Activated CD4-positive, alpha-beta T cell treated with anti-CD3 and anti-CD28 coated beads, Interleukin-2, Interleukin-6, amounts not matched to agents 100 ng/mL and 50 ng/mL, durations not matched to agents 16 hours and 8 hours (primary cell): ENCODE measurements at regions not wholly inside any gene's neighbourhood (a gene's known extent, or its start where the extent isn't known, plus 50 kb on each side); places are given as distances from the start of the nearest gene placed in this dataset.
"Not testable (repeated sequence)": the region's sequence is repeated elsewhere in the genome, so short reads cannot be mapped to it uniquely, and the experiment has no call there.

Source experiments
- DNase-seq: peaks from one replicate; pipeline ENCODE4 v3.0.0-alpha.2; 2020

GRCh38 chrX:112577146-112577545 is 102.6 kb downstream of the LHFPL1 start:
- DNase-seq: no peak

- DNase-seq: no peak
These were observed 108.3 kb downstream of the LHFPL1 start for GRCh38 chrX:112571388-112571787.

GRCh38 chrX:112555831-112556230 is 123.9 kb downstream of the LHFPL1 start:
- DNase-seq: no peak

- DNase-seq: no peak
These were observed 134.7 kb downstream of the LHFPL1 start for GRCh38 chrX:112545051-112545450.

- DNase-seq: no peak
These were observed 143.2 kb downstream of the LHFPL1 start for GRCh38 chrX:112536544-112536943.

- no peak for DNase-seq
These were observed 151.8 kb downstream of the LHFPL1 start for GRCh38 chrX:112527903-112528302.

- no peak for DNase-seq
These were observed 158.1 kb downstream of the LHFPL1 start for GRCh38 chrX:112521676-112522075.

- no peak for DNase-seq
These were observed 159.6 kb downstream of the LHFPL1 start for GRCh38 chrX:112520124-112520523.

- DNase-seq: no peak
These were observed 166.6 kb downstream of the LHFPL1 start for GRCh38 chrX:112513154-112513553.

- no peak for DNase-seq
These were observed 167.2 kb downstream of the LHFPL1 start for GRCh38 chrX:112512509-112512908.

GRCh38 chrX:112510629-112511028 is 169.1 kb downstream of the LHFPL1 start:
- DNase-seq: no peak

- DNase-seq: no peak
These were observed 202.1 kb downstream of the LHFPL1 start for GRCh38 chrX:112477653-112478052.

GRCh38 chrX:112473654-112474053 is 206.1 kb downstream of the LHFPL1 start:
- no peak for DNase-seq

- no peak for DNase-seq
These were observed 209.2 kb downstream of the LHFPL1 start for GRCh38 chrX:112470551-112470950.

- DNase-seq: not testable (repeated sequence)
These were observed 217.7 kb downstream of the LHFPL1 start for GRCh38 chrX:112461949-112462450.

GRCh38 chrX:112457788-112458187 is 221.9 kb downstream of the LHFPL1 start:
- DNase-seq: no peak

GRCh38 chrX:112450810-112451209 is 228.9 kb downstream of the LHFPL1 start:
- no peak for DNase-seq

GRCh38 chrX:112440277-112440676 is 239.5 kb downstream of the LHFPL1 start:
- DNase-seq: no peak

- no peak for DNase-seq
These were observed 255.6 kb downstream of the LHFPL1 start for GRCh38 chrX:112424166-112424565.

- DNase-seq: no peak
These were observed 288.4 kb downstream of the LHFPL1 start for GRCh38 chrX:112391313-112391712.

- DNase-seq: not testable (repeated sequence)
These were observed 298.0 kb downstream of the LHFPL1 start for GRCh38 chrX:112381649-112382298.

- DNase-seq: no peak
These were observed 298.1 kb upstream of the TRPC5 start for GRCh38 chrX:112380541-112381278.

GRCh38 chrX:112377481-112377880 is 294.9 kb upstream of the TRPC5 start:
- no peak for DNase-seq

GRCh38 chrX:112368371-112368770 is 285.8 kb upstream of the TRPC5 start:
- no peak for DNase-seq
